GM21737 (cell line): ENCODE measurements at regions not wholly inside any gene's neighbourhood (a gene's known extent, or its start where the extent isn't known, plus 50 kb on each side); places are given as distances from the start of the nearest gene placed in this dataset.
"Not testable (repeated sequence)": the region's sequence is repeated elsewhere in the genome, so short reads cannot be mapped to it uniquely, and the experiment has no call there.

Experiments
- ATAC-seq: cut with Tn5 transposase; IDR thresholded peaks from one replicate; pipeline ENCODE4 v1.9.1; 2021; ENCODE audit warnings: mild to moderate bottlenecking, moderate library complexity; ENCODE audit not compliant: unreplicated experiment

DNA sequence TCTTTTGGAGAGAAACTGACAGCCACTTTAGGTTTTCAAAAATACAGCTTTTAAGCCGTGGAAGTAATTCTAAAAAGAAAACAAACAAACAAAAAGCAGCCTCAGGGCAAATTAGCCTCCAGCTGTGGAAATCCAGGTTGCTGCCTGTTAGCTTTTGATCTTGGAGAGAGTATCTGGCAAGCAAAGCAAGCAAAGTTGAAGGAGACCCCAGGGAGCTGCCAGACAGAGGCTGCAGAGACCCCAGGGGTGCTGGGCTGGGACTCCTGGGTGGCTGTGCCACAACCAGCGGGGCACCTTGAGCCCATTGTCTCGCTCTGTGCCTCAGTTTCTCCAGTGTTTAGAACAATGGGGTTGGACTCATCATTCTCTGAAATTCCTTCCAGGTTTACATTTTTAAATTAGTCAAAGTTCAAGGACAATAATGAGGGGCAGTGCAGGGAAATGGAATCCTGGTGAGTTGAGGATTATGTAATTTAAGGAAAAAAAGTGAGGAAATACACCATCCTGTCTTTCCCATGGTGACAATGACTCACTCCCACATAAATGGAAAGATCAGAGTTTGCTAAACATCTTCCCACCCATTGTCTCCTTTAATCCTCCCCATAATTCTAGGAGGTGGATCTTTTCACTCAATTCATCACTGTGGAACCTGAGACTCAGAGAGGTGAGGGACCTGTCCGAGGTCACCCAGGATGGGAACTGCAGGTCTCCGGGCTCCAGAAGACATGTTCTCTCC lies 480.5 kb downstream of the MATN1 start:
- no peak for ATAC-seq

DNA sequence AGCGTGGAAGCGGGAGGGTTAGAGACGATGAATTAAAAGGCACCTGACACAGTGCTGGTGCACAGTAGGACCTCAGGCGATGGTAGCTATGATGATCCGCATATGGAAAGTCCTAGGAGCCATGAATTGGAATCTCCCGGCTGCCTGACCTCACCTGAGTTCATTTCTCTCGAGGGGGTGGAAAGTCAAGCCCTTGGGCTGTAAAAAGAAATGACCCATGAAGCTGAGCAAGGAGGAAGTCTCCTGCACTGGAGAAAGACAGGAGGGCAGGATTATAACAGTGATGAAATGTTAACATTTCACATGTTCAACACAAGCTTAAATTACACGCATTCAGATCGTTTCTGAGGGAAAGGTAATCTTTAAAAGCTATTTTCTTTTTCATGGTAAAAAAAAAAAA lies 481.2 kb downstream of the MATN1 start:
- no peak for ATAC-seq

DNA sequence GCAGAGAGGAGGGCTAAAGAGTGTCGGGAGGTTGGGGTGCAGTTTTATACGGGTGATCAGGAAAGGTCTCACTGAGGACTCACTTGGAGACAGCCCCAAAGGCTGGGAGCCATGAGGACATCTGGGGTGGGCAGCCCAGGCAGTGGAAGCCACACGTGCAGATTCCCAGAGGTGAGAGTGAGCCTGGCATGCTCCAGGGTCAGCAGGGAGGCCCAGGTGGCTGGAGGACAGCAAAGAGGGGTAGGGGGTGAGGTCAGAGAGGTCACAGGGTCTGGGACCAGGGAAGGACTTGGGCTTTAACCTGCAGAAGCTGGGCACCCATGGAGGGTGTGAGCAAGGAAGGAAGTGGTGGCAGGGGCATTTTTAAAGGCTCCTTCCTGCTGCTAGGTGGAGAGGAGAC lies 481.7 kb downstream of the MATN1 start:
- ATAC-seq = no peak

DNA sequence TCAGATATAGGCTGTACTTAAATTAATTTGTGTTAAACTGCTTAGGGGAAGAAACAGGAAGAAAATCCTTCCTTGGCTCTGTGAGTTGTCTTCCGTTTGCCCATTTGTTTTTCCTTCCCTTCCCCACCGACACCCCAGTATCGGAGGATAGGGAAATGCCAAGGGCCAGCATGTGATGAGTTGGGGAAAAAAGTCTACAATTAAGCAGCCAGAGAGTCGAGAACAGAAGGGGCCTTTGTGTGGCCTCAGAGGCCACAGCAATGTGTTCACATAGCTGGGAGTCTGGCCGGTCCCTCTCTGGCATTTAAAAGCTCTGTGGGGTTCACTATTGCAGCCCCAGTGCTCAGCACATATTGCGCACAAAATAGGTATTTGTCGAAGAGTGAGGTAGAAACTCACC lies 489.3 kb downstream of the MATN1 start:
- no peak for ATAC-seq

DNA sequence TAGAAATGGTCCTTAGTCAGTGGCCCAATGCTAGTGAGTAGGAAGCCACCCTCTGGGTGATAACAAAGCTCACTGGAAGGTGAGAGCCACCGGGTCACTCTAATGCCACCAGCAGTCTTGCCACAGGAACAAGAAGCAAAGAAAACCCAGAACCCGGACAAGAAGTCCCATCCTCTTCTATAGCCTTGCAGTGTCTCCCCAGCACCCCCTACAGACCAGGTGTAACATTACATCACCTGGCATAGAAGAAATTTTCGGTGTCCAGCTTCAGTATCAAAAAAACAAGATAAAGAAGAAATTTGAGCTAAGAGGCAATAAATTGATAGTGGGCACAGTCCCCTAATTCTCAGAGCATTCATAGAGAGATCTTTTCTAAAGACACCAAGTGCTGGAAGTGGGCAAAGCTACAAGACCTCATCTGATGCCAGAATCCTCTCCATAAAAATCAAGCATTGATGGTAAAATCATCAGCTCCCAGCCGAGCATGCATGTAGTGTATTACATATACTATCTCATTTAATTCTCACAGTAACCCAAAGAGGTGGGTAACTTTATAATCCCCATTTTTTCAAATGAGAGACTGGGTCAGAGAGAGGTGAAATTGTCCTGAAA lies 491.0 kb downstream of the MATN1 start:
- no peak for ATAC-seq

DNA sequence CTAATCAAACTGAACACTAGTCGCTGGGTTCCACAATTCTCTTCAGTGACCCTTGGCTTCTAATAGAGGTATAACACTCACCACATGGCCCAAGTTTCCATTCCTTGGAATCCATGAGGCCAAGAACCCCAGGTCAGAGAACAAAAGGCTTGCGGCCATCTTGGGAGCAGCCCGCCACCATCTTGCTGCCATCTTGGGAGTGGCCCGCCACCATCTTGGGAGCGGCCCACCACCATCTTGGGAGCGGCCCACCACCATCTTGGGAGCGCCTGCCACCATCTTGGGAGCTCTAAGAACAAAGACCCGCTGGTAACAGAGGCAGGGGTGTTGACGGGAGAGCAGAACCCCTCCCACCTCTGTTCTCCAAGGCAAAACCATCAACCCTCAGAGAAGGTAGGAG lies 493.4 kb downstream of the MATN1 start:
- no peak for ATAC-seq

DNA sequence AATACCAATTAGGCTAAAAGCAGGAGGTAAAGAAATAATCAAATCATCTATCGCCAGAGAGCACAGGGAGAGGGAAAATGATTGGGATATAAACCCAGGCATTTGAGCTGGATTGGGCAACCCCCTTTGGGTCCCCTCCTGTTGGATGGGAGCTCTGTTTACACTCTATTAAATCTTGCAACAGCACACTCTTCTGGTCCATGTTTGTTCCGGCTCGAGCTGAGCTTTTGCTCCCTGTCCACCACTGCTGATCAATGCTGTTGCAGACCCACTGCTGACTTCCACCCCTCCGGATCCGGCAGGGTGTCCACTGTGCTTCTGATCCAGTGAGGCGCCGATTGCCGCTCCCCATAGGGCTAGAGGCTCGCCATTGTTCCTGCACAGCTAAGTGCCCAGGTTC lies 493.8 kb downstream of the MATN1 start:
- no peak for ATAC-seq

DNA sequence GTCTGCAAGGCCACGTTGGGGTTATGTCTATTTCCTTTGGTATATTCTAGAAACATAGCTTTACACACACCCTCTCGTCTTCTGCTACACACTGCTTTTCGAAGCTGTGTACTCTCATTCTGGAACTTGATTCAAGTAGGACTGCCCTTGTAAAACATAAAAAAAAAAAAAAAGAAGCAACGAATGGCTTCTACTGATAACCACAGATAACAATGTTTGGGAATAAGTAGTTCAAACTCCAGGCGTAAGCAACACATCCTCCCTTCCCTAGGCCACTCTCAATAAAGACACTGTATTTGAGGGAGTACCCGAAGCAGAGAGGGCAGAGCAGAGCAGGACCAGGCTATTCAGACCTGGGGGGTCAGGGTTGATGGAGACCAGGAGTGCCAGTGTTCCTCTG lies 496.7 kb downstream of the MATN1 start:
- ATAC-seq = no peak

DNA sequence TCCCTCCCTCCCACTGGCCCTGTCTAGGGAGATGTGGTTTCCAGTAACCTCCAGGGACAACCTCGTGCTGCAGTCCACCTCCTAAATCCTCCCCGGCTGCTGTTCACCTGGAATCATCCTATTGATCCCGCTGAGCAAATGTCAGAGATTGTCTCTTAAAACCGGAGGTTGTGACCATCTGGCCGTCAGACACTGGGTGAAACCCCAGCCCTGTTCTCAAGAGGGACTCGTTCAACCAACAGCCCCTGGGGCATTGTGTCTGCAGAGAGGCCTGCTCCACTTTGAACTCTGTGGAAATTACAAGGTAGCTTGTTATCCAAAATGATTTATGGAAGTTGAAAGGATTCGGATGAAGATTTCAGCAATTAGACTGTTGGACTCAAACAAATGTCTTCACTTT lies 498.0 kb downstream of the MATN1 start:
- ATAC-seq = no peak

DNA sequence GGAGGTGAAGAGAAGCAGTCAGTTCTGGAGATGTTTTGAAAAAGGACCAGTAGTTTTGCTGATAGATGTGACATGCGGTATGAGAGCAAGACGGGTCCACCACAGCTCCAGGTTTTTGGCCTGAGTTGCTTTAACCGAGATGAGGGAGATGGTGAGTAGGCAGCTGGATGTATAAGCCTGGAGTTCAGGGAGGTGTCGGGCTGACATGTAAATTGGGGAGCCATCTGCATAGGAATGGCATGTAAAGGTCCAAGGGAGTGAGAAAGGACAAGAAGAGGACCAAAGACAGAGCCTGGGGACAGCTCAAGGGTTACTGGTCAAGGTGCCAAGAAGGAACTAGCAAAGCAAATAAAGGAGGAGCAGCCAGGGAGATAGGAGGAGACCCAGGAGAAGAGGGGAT lies 503.7 kb downstream of the MATN1 start:
- no peak for ATAC-seq

DNA sequence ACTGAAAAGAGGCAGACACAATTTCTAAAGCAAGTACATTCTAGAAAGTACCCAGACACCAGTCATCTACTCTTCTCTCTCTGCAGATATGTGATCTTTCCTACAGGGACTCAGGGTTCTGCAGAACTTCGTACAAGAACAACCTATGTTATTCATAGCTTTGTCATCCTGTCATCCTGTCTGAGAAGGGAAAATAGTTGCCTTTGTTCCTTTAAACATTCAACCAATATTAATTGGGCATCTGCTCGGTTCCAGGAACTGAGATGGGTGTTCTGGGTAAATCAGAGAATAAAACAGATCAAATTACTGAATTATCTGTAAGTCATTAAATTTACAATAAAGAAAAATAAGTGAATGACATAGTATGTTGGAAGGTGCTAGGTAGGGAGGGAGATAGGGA lies 504.9 kb downstream of the MATN1 start:
- no peak for ATAC-seq

DNA sequence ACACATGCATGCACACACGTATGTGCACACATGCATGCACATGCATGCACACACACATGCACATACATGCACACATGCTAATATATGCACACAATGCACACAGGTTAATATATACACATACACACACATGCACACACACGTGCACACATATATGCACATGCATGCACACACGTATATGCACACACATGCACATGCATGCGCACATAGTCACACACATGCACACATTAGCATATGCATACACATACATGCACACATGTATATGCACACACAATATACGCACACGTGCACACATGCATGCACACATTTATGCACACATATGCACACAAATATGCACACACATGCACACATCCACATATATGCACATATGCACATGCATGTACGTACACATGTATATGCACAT lies 506.8 kb downstream of the MATN1 start:
- no peak for ATAC-seq

DNA sequence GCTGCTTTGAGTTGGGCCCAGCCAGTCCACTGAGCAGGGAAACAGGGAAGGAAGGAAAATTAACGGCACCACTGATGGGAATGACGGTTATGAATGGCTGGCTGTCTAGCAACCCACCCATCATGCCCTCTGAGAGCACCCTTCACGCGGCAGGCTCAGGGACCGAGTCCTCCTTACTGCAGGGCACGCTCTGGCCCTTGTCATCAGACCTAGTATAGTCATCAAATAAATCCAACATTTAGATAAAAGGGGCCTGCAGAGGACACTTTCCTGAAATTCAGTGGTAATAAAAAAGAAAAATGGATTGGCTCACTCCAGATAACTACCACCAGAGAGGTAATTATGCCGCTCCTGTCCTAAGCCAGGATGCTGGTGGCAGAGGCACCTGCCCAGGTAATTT lies 509.4 kb downstream of the MATN1 start:
- no peak for ATAC-seq

DNA sequence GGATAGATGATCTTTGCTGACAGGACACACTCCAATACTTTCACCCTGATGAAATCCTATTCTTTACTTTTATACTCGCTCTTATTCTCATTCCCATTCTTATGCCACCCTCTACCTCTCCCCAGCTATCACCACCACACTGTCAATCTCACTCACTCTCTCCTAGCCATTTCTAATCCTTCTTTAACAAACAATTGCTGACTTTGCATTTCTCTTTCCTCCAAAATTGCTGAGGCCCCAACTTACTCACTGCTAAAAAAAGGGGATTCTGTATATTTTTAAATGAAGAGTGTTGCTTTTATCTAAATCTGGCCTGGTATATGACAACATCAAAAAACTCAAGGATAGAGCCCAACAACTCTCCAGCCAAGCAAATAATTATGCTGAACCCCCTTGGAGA lies 515.4 kb downstream of the MATN1 start:
- ATAC-seq = not testable (repeated sequence)

DNA sequence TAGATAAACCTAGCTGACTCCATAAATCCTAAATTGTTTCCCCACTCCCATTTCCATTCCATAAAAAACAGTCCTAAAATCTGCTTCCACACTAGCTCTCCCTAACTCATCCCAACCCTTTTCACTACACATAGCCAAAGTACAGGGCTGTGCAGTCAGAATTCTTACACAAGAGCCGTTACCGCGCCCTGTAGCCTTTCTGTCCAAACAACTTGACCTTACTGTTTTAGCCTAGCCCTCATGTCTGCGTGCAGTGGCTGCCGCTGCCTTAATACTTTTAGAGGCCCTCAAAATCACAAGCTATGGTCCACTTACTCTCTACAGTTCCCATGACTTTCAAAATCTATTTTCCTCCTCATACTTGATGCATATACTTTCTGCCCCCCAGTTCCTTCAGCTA lies 516.8 kb downstream of the MATN1 start:
- not testable (repeated sequence) for ATAC-seq

DNA sequence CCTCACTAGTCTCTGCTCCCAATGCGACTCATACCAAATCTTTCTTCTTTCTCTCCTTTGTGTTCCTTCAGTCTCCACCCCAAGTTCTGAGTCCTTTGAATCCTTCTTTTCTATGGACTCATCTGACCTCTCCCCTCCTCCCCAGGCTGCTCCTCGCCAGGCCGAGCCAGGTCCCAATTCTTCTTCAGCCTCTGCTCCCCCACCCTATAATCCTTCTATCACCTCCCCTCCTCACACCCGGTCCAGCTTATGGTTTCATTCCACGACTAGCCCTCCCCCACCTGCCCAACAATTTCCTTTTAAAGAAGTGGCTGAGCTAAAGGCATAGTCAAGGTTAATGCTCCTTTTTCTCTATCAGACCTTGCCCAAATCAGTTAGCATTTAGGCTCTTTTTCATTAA lies 518.5 kb downstream of the MATN1 start:
- ATAC-seq = not testable (repeated sequence)

DNA sequence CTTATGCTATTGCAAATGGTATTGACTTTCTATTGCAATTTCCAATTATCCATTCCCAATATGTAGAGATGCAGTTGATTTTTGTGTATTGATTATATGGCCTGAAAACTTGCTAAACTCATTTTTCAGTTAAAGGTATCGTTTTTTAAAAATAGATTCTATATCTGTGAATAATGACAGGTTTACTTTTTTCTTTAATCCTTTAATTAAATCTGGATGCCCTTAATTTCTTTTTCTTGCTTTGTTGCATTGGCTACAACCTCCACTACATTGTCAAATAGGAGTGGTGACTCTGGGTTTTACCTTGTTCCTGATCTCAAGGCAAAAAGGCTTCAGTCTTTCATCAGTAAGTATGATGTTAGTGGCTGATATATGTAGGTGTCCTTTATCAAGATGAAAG lies 522.4 kb downstream of the MATN1 start:
- ATAC-seq = no peak

DNA sequence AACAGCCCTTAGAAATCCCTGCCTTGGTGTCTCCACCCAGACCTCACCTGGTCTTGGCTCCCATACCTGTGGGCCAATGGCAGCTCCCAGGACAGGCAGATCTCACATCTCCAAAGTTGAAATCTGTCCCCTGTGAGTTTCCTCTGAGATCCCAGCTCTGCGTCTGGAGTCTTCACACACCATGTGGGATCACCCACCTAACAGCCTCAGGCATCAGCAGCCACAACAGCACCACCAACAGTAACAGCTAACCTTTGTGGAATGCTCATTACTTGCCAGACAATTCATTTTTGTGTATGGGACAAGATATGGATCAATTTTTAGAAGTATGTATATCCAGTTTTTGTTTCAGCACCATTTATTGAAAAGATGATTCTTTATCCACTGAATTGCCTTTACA lies 523.2 kb downstream of the MATN1 start:
- ATAC-seq = no peak

DNA sequence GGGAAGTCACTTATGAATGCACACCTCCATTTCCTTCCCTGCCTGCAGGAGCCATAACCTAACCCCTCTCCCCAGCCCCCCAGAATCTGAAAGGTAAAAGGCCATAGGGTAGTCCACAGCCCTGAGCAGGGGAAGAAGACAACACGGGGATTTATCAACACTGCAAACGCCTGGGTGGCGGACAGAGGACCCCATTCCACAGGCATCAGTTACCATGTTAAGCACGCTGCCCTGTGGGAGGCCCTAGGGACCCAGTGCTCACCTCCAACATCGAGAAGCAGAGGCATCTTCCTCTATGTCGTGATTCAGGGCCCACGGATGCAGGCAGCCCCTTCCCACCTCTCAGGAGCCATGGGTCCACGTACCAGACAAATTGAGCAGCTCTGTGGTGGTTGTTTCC lies 523.8 kb downstream of the MATN1 start:
- no peak for ATAC-seq

DNA sequence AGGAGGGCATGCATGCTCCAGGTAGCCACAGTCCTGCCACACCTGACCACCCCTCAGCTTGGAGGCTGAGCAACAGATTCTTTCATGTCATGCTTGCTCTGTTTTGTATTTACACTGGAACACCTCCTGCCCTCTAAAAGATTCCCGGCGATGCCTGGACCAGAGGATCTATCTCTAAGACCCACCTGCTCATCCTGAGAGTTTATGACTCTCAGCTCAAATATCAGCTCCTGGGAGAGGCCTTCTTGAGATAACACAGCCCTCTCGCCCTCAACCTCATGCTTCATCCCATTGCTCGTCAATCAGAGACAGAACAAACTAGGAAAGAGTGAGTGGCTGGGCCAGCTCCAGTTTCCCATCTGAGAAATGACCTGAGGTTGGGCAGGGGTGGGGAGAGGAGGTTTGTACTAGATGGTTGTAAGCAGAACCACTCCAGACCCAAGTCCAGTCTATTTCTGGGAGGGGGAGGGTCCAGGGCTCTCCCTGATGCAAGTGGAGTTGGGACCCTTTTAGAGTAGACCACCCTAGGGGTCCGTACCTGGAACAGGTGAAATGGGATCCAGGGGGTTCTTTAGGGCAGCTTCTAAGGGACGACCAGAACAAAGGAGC lies 524.5 kb downstream of the MATN1 start:
- ATAC-seq = no peak

DNA sequence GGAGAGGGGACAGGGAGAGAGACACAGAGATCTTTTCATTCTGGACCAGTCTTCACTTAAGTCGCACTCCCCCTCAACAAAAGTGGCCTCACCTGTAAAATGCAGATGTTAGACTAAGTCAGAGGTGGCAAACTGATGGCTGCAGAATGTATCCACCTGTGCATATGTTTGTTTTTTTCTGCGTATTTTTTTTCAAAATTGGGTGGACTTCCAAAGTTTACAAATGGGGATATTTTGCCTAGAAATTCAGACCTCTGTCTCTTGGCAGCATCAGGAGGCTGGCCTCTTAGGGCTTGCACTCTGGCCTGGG lies 525.0 kb downstream of the MATN1 start:
- ATAC-seq = no peak

DNA sequence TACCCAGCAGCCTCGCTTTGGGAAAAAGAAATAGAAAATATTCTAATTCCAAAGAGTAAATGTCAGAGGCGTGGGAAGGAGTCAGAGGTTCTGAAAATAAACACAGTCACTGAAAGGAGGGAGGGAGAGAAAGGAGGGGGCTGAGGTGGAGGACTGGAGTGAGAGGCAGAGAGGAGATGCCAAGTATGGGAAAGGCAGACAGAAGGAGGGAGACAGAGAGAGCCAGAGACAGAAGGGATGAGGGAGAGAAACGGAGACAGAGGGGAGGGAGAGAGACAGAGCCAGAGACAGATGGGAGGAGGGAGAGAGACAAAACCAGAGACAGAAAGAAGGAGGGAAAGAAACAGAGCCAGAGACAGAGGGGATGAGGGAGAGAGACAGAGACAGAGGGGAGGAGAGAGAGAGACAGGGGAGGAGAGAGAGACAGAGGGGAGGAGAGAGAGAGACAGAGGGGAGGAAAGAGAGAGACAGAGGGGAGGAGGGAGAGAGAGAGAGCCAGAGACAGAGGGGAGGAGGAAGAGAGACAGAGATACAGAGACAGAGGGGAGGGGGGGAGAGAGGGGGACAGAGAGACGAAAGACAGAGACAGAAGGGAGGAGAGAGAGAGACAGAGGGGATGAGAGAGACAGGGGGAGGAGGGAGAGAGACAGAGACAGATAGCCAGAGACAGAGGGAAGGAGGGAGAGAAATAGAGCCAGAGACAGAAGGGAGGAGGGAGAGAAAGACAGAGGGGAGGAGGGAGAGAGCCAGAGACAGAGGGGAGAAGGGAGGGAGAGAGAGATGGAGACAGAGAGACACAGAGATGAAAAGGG lies 525.5 kb downstream of the MATN1 start:
- no peak for ATAC-seq
